GM10266 (cell line): ENCODE measurements at regions not wholly inside any gene's neighbourhood (a gene's known extent, or its start where the extent isn't known, plus 50 kb on each side); places are given as distances from the start of the nearest gene placed in this dataset.

Source experiments
- DNase-seq: peaks from one replicate; pipeline ENCODE4 v3.0.0; 2012; ENCODE audit errors: extremely low spot score
- CTCF ChIP-seq: IDR thresholded peaks from 2 replicates; pipeline ENCODE4 v1.5.1; 2012; ENCODE audit warnings: mild to moderate bottlenecking, low read depth; ENCODE audit not compliant: control insufficient read depth, insufficient read depth; ENCODE audit errors: missing control alignments

- TF ChIP-seq CTCF, result no peak
- DNase-seq, result no peak
Measured at GRCh38 chr9:12933957-12934356, 159.1 kb downstream of the LURAP1L start.

- no peak for TF ChIP-seq CTCF
- no peak for DNase-seq
Measured at GRCh38 chr9:12934545-12935272, 159.9 kb downstream of the LURAP1L start.

- no peak for TF ChIP-seq CTCF
Measured at GRCh38 chr9:12935714-12936113, 160.9 kb downstream of the LURAP1L start.

GRCh38 chr9:12954441-12954840, 179.6 kb downstream of the LURAP1L start:
- TF ChIP-seq CTCF, result no peak
- DNase-seq, result no peak

More at GRCh38 chr9:12935714-12936113, 160.9 kb downstream of the LURAP1L start:
- DNase-seq, result no peak

GRCh38 chr9:12955510-12956163, 180.8 kb downstream of the LURAP1L start:
- no peak for TF ChIP-seq CTCF
- DNase-seq, result no peak

GRCh38 chr9:12956261-12956660, 181.4 kb downstream of the LURAP1L start:
- no peak for TF ChIP-seq CTCF
- no peak for DNase-seq

GRCh38 chr9:12956805-12957204, 182.0 kb downstream of the LURAP1L start:
- TF ChIP-seq CTCF, result no peak
- DNase-seq, result no peak
